CD14-positive monocyte (primary cell): ENCODE measurements at regions not wholly inside any gene's neighbourhood (a gene's known extent, or its start where the extent isn't known, plus 50 kb on each side); places are given as distances from the start of the nearest gene placed in this dataset.
"Not testable (repeated sequence)": the region's sequence is repeated elsewhere in the genome, so short reads cannot be mapped to it uniquely, and the experiment has no call there.

Experiments
- DNase-seq, 3 donors: peaks; one replicate each; pipeline ENCODE4 v3.0.0-alpha.2; 2011 to 2022
- H2AFZ ChIP-seq: 2 replicates; pipeline ENCODE4 v1.6.0; 2012; ENCODE audit warnings: mild to moderate bottlenecking, low read depth, low read length, inconsistent platforms; ENCODE audit not compliant: insufficient read depth, poor library complexity, severe bottlenecking
- H3K27ac ChIP-seq, 2 donors: 1 replicate in 1 of 2; 2 replicates in 1 of 2; pipeline ENCODE4 v1.5.1; 2012 to 2013; ENCODE audit warnings: low read length in 2 of 2, control low read depth in 1 of 2, inconsistent platforms in 1 of 2, low read depth in 1 of 2, mild to moderate bottlenecking in 1 of 2
- H3K27me3 ChIP-seq, 2 donors: one replicate each; pipeline versions ENCODE4 v1.6.0 to v1.6.1; 2011 to 2013; ENCODE audit warnings: low read length in 2 of 2; ENCODE audit not compliant: control insufficient read depth in 2 of 2, insufficient read depth in 2 of 2
- H3K36me3 ChIP-seq, 2 donors: replicated peaks in 1 of 2; 1 replicate in 1 of 2; 2 replicates in 1 of 2; pipeline versions ENCODE4 v1.5.1 to v1.6.1; 2012 to 2013; ENCODE audit warnings: low read length in 2 of 2, control low read depth in 1 of 2, inconsistent platforms in 1 of 2, mild to moderate bottlenecking in 1 of 2; ENCODE audit not compliant: insufficient read depth in 2 of 2, control insufficient read depth in 1 of 2
- H3K4me1 ChIP-seq, 2 donors: 1 replicate in 1 of 2; 2 replicates in 1 of 2; pipeline versions ENCODE4 v1.5.1 to v1.6.1; 2012 to 2013; ENCODE audit warnings: low read length in 2 of 2, control low read depth in 1 of 2, inconsistent platforms in 1 of 2, mild to moderate bottlenecking in 1 of 2, moderate library complexity in 1 of 2; ENCODE audit not compliant: insufficient read depth in 2 of 2, control insufficient read depth in 1 of 2
- H3K4me2 ChIP-seq: replicated peaks from 2 replicates; pipeline ENCODE3; 2012; ENCODE audit warnings: low read length, moderate library complexity, mild to moderate bottlenecking; ENCODE audit not compliant: poor library complexity, severe bottlenecking; ENCODE audit errors: extremely low read depth
- H3K4me3 ChIP-seq, 3 experiments: fragments of 200-600 bp in 1 of 3; sonication (generic) in 1 of 3; replicated peaks in 1 of 3; 1 replicate in 2 of 3; 2 replicates in 1 of 3; pipeline ENCODE4 v1.5.1; 2011 to 2013; ENCODE audit warnings: low read length in 3 of 3, mild to moderate bottlenecking in 3 of 3, control low read depth in 2 of 3, low read depth in 2 of 3, inconsistent platforms in 1 of 3, moderate library complexity in 1 of 3
- H3K79me2 ChIP-seq: 2 replicates; pipeline ENCODE4 v1.6.0; 2012; ENCODE audit warnings: mild to moderate bottlenecking, control low read depth, inconsistent platforms, low read length, moderate library complexity; ENCODE audit not compliant: insufficient read depth
- H3K9ac ChIP-seq: 2 replicates; pipeline ENCODE4 v1.6.0; 2017; ENCODE audit warnings: low read length, mild to moderate bottlenecking; ENCODE audit not compliant: insufficient read depth, poor library complexity, severe bottlenecking
- H3K9me3 ChIP-seq, 2 donors: replicated peaks in 1 of 2; 1 replicate in 1 of 2; 2 replicates in 1 of 2; pipeline versions ENCODE4 v1.5.1 to v1.6.1; 2012 to 2013; ENCODE audit warnings: low read length in 2 of 2, control low read depth in 1 of 2; ENCODE audit not compliant: control insufficient read depth in 1 of 2, insufficient read depth in 1 of 2
- H4K20me1 ChIP-seq: 2 replicates; pipeline ENCODE4 v1.6.0; 2012; ENCODE audit warnings: mild to moderate bottlenecking, low read length, control low read depth, moderate library complexity; ENCODE audit not compliant: insufficient read depth
- H3K27ac Mint-ChIP-seq, 7 donors: one replicate each; pipeline ENCODE4 v1.8.0; 2020; ENCODE audit warnings: mild to moderate bottlenecking in 7 of 7, mixed read lengths in 7 of 7, moderate library complexity in 6 of 7, inconsistent platforms in 2 of 7
- H3K27me3 Mint-ChIP-seq, 3 donors: one replicate each; pipeline ENCODE4 v1.8.0; 2021 to 2022; ENCODE audit warnings: low read depth in 3 of 3, mild to moderate bottlenecking in 3 of 3, mixed read lengths in 3 of 3, moderate library complexity in 3 of 3, inconsistent platforms in 1 of 3
- H3K36me3 Mint-ChIP-seq, 2 donors: one replicate each; pipeline ENCODE4 v1.8.0; 2020; ENCODE audit warnings: mixed read lengths in 2 of 2, inconsistent platforms in 1 of 2, mild to moderate bottlenecking in 1 of 2
- H3K4me1 Mint-ChIP-seq: one replicate; pipeline ENCODE4 v1.8.0; 2020; ENCODE audit warnings: mild to moderate bottlenecking, mixed read lengths
- H3K4me3 Mint-ChIP-seq, 2 donors: one replicate each; pipeline ENCODE4 v1.8.0; 2020; ENCODE audit warnings: mild to moderate bottlenecking in 2 of 2, mixed read lengths in 2 of 2, moderate library complexity in 1 of 2
- H3K9me3 Mint-ChIP-seq, 7 donors: one replicate each; pipeline ENCODE4 v1.8.0; 2020 to 2022; ENCODE audit warnings: mixed read lengths in 7 of 7, mild to moderate bottlenecking in 6 of 7, moderate library complexity in 6 of 7, inconsistent platforms in 2 of 7
- CTCF ChIP-seq: fragments of 200-600 bp; IDR thresholded peaks from one replicate; pipeline ENCODE4 v1.8.0; 2022; ENCODE audit warnings: antibody characterized with exemption, mild to moderate bottlenecking
- WGBS: methylation state at CpG from one replicate; pipeline ENCODE4 v1.1.5; 2013; ENCODE audit warnings: missing lambda C conversion rate; ENCODE audit not compliant: insufficient coverage; 5-methylcytosine and 5-hydroxymethylcytosine counted together
- intact Hi-C, 2 donors: fragments of 100-400 bp; cut with micrococcal nuclease; formaldehyde crosslinking; loops; one replicate each; pipeline versions ENCODE4 v1.15.0 to v1.15.1; 2023

GRCh38 chr21:39071623-39072214, 111.5 kb downstream of the PSMG1 start:
- TF ChIP-seq CTCF, result no peak
- peaks cover 0 to 4% of the 10 kb centered on the region in 2 donors for H3K9me3 ChIP-seq
- Mint-ChIP-seq H3K9me3 (peaks cover 7 to 17% (median 11%) of the 10 kb centered on the region in 7 donors), H3K36me3 (no peaks in the 10 kb centered on the region), H3K27me3 (peaks cover 0 to 3% (median 1%) of the 10 kb centered on the region in 3 donors), H3K27ac (no peak overlapping the region), H3K4me3 (no peak overlapping the region), H3K4me1 (peaks cover 2% of the 10 kb centered on the region)
- H3K36me3 ChIP-seq, result no peaks in the 10 kb centered on the region
- H3K27ac ChIP-seq, result no peak overlapping the region
- H3K27me3 ChIP-seq, result no peaks in the 10 kb centered on the region
- H3K4me1 ChIP-seq, result no peaks in the 10 kb centered on the region
- DNase-seq, result no peak
- WGBS, result 80% methylated on average over 1 of the region's 4 CpGs
- no peak overlapping the region for H3K4me3 ChIP-seq
- intact Hi-C loops, result no loop called here
- no peaks in the 10 kb centered on the region for H4K20me1 ChIP-seq
- H2AFZ ChIP-seq, result no peak overlapping the region
- no peaks in the 10 kb centered on the region for H3K79me2 ChIP-seq
- no peak overlapping the region for H3K4me2 ChIP-seq
- H3K9ac ChIP-seq, result no peak overlapping the region

- no CpG with 5 or more reads among the region's 3 CpGs for WGBS
- not testable (repeated sequence) for H3K9me3 ChIP-seq
Measured at GRCh38 chr21:39069856-39070255, 113.4 kb downstream of the PSMG1 start.

More at GRCh38 chr21:39069856-39070255, 113.4 kb downstream of the PSMG1 start:
- H2AFZ ChIP-seq, H3K4me1 Mint-ChIP-seq, H3K36me3 Mint-ChIP-seq, H3K27me3 ChIP-seq, H3K27ac Mint-ChIP-seq, H3K4me3 ChIP-seq, H3K4me1 ChIP-seq, H3K79me2 ChIP-seq, H3K27me3 Mint-ChIP-seq, H3K4me3 Mint-ChIP-seq, H3K27ac ChIP-seq, H3K4me2 ChIP-seq, H3K36me3 ChIP-seq, H3K9me3 Mint-ChIP-seq, H4K20me1 ChIP-seq, H3K9ac ChIP-seq, DNase-seq: not testable (repeated sequence)
- intact Hi-C loops, result loop anchor here in 1 of 2 donors (10.0 kb wide), 1 partner anchor 45 kb away; no protein-coding TSS in a partner anchor
